ENCODE measurements at regions not wholly inside any gene's neighbourhood (a gene's known extent, or its start where the extent isn't known, plus 50 kb on each side); places are given as distances from the start of the nearest gene placed in this dataset.
"Not testable (repeated sequence)": the region's sequence is repeated elsewhere in the genome, so short reads cannot be mapped to it uniquely, and the experiment has no call there.

- Mint-ChIP-seq H3K4me1 (ENCODE audit: low read depth) (no peaks in the 10 kb centered on the region), H3K27me3 (ENCODE audit: low read depth) (no peaks in the 10 kb centered on the region), H3K36me3 (ENCODE audit: insufficient read depth) (no peaks in the 10 kb centered on the region), H3K9me3 (peaks cover 5% of the 10 kb centered on the region), H3K4me3 (no peak overlapping the region)
- ATAC-seq: no peak
- DNase-seq: no peak
These were observed 426.0 kb upstream of the PMFBP1 start for GRCh38 chr16:72597938-72598337.

GRCh38 chr16:72596373-72596772 is 424.4 kb upstream of the PMFBP1 start:
- no peak for DNase-seq
- Mint-ChIP-seq H3K4me1 (ENCODE audit: low read depth) (no peaks in the 10 kb centered on the region), H3K4me3 (no peak overlapping the region), H3K9me3 (peaks cover 5% of the 10 kb centered on the region), H3K27me3 (ENCODE audit: low read depth) (no peaks in the 10 kb centered on the region), H3K36me3 (ENCODE audit: insufficient read depth) (no peaks in the 10 kb centered on the region)
- no peak for ATAC-seq

DNA sequence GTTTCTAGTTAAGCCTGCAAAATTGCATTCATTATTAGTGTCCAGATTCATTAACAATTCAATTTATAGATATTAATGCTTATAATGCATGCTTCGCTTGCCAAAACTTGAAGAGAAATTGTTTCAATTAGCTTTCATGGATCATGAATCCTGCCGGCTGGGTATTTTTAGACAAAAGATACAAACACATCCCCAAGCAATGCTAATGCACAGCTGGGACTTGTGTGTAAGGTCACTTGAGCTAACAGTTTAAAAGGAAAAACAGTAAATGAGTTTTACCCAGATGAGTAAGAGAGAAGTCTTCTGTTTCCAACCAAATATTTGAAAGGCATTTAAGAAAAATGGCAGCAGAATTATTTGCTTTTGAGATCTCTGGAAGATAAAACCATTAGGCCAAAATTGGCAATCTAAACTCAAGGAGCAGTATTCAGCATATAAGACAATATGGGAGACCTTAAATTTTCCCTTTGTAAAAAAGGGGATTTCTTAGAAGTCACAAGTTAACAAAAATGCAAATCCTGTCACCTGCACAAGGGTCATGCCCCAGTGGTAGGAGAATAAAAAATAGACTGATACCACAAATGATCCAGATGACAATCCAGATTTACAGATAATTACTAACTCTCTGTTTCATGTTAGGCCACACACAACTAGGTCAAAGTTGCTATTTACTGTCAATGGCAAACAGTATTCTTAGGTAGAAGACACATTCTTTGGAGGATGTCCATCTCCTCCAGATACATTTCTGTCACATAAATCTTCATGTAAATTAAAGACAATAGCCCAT is 418.4 kb upstream of the PMFBP1 start:
- Mint-ChIP-seq H3K36me3 (ENCODE audit: insufficient read depth) (no peaks in the 10 kb centered on the region), H3K4me1 (ENCODE audit: low read depth) (no peaks in the 10 kb centered on the region), H3K9me3 (no peaks in the 10 kb centered on the region), H3K4me3 (no peak overlapping the region), H3K27me3 (ENCODE audit: low read depth) (no peaks in the 10 kb centered on the region)
- ATAC-seq: no peak
- DNase-seq: no peak

GRCh38 chr16:72588551-72588950 is 416.6 kb upstream of the PMFBP1 start:
- Mint-ChIP-seq H3K4me3 (no peak overlapping the region), H3K4me1 (ENCODE audit: low read depth) (no peaks in the 10 kb centered on the region), H3K36me3 (ENCODE audit: insufficient read depth) (no peaks in the 10 kb centered on the region), H3K27me3 (ENCODE audit: low read depth) (no peaks in the 10 kb centered on the region), H3K9me3 (no peaks in the 10 kb centered on the region)
- DNase-seq (no peak), ATAC-seq (no peak)

DNA sequence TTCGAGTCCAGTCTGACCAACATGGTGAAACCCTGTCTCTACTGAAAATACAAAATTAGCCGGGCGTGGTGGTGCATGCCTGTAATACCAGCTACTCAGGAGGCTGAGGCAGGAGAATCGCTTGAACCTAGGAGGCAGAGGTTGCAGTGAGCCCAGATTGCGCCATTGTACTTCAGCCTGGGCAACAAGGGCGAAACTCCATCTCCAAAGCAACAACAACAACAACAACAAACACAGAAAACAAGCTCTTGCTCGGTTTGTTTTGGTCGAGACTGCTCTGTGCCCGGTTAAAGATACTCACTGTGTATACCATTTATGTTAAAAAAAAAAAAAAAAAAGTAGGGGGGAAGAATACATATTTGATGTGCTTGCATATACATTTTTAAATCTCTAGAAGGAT is 406.1 kb upstream of the PMFBP1 start:
- not testable (repeated sequence) for ATAC-seq; DNase-seq; H3K4me1 Mint-ChIP-seq (ENCODE audit: low read depth); H3K4me3 Mint-ChIP-seq; H3K36me3 Mint-ChIP-seq (ENCODE audit: insufficient read depth); H3K27me3 Mint-ChIP-seq (ENCODE audit: low read depth); H3K9me3 Mint-ChIP-seq

GRCh38 chr16:72576189-72576588 is 404.2 kb upstream of the PMFBP1 start:
- H3K36me3 Mint-ChIP-seq (ENCODE audit: insufficient read depth): no peaks in the 10 kb centered on the region
- DNase-seq: no peak
- H3K27me3 Mint-ChIP-seq (ENCODE audit: low read depth): no peaks in the 10 kb centered on the region

GRCh38 chr16:72569677-72570076 is 397.7 kb upstream of the PMFBP1 start:
- DNase-seq (no peak), ATAC-seq (no peak)
- H3K9me3 Mint-ChIP-seq: no peaks in the 10 kb centered on the region
- H3K4me3 Mint-ChIP-seq: no peak overlapping the region
- H3K27me3 Mint-ChIP-seq (ENCODE audit: low read depth): no peaks in the 10 kb centered on the region
- H3K4me1 Mint-ChIP-seq (ENCODE audit: low read depth): no peaks in the 10 kb centered on the region
- no peaks in the 10 kb centered on the region for H3K36me3 Mint-ChIP-seq (ENCODE audit: insufficient read depth)

More at GRCh38 chr16:72576189-72576588, 404.2 kb upstream of the PMFBP1 start:
- no peak overlapping the region for H3K4me3 Mint-ChIP-seq
- H3K4me1 Mint-ChIP-seq (ENCODE audit: low read depth): no peaks in the 10 kb centered on the region
- no peak for ATAC-seq
- H3K9me3 Mint-ChIP-seq: no peaks in the 10 kb centered on the region

DNA sequence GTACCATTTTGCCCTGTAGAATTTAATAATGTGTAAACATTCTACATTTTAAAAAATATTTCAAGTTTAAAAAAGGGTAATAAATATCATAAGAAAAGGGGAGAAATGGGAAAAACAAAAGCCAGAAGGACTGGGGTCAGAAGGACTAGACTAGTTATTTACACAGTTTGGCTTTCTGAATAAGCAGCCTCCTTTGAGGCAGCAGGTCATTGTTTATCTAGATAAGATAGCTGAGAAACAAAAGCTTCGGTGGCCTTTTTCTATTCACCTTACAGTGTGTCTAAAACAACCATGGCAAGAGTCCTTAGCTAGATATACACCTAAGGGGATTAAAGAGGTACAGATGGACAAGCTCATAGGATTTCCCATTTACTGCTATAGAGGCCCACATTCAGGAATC is 396.5 kb upstream of the PMFBP1 start:
- DNase-seq: no peak
- Mint-ChIP-seq H3K36me3 (ENCODE audit: insufficient read depth) (no peaks in the 10 kb centered on the region), H3K9me3 (no peaks in the 10 kb centered on the region), H3K4me1 (ENCODE audit: low read depth) (no peaks in the 10 kb centered on the region), H3K27me3 (ENCODE audit: low read depth) (no peaks in the 10 kb centered on the region), H3K4me3 (no peak overlapping the region)
- no peak for ATAC-seq

- H3K9me3 Mint-ChIP-seq: no peaks in the 10 kb centered on the region
- no peaks in the 10 kb centered on the region for H3K36me3 Mint-ChIP-seq (ENCODE audit: insufficient read depth)
- DNase-seq: no peak
- no peak for ATAC-seq
- no peaks in the 10 kb centered on the region for H3K4me1 Mint-ChIP-seq (ENCODE audit: low read depth)
- no peak overlapping the region for H3K4me3 Mint-ChIP-seq
- no peaks in the 10 kb centered on the region for H3K27me3 Mint-ChIP-seq (ENCODE audit: low read depth)
These were observed 394.2 kb upstream of the PMFBP1 start for GRCh38 chr16:72566174-72566573.

- Mint-ChIP-seq H3K27me3 (ENCODE audit: low read depth) (no peaks in the 10 kb centered on the region), H3K9me3 (no peaks in the 10 kb centered on the region), H3K36me3 (ENCODE audit: insufficient read depth) (no peaks in the 10 kb centered on the region), H3K4me1 (ENCODE audit: low read depth) (no peaks in the 10 kb centered on the region), H3K4me3 (no peak overlapping the region)
- DNase-seq: no peak
- no peak for ATAC-seq
These were observed 393.2 kb upstream of the PMFBP1 start for GRCh38 chr16:72565106-72565505.

DNA sequence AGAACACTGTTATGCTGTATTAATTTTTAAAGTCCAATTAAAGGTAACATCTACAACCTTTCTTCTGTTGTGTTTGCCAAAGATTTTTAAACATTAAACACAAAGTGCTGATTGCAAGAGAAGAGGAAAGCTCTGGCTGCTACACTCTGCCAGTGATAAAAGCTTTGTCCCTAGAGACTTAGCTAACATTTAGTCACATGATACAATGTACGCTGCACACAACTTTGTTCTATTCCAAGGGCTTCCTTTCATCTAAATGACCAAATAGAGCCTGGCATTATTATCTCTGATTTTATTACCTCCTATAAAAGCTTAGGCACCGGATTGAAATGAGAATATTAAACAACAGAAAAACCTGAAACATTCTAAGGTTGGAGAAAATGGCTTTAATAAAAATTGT is 388.7 kb upstream of the PMFBP1 start:
- Mint-ChIP-seq H3K36me3 (ENCODE audit: insufficient read depth) (no peaks in the 10 kb centered on the region), H3K4me3 (no peak overlapping the region), H3K9me3 (no peaks in the 10 kb centered on the region), H3K27me3 (ENCODE audit: low read depth) (no peaks in the 10 kb centered on the region), H3K4me1 (ENCODE audit: low read depth) (no peaks in the 10 kb centered on the region)
- ATAC-seq (no peak), DNase-seq (no peak)

- no peak for ATAC-seq
- Mint-ChIP-seq H3K36me3 (ENCODE audit: insufficient read depth) (no peaks in the 10 kb centered on the region), H3K4me3 (no peak overlapping the region), H3K4me1 (ENCODE audit: low read depth) (no peaks in the 10 kb centered on the region), H3K9me3 (no peaks in the 10 kb centered on the region), H3K27me3 (ENCODE audit: low read depth) (no peaks in the 10 kb centered on the region)
- no peak for DNase-seq
These were observed 386.5 kb upstream of the PMFBP1 start for GRCh38 chr16:72558501-72558900.

DNA sequence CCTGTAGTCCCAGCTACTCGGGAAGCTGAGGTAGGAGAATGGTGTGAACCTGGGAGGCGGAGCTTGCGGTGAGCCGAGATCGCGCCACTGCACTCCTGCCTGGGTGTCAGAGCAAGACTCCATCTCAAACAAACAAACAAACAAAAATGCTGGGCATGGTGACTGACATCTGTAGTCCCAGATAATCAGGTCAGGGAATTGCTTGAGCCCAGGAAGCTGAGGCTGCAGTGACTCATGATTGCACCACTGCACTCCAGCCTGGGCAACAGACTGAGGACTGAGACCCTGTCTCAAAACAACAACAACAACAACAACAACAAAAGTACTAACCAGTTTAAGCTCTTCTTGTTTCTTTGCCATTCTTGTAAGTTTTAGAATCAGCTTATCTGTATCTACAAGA is 383.0 kb upstream of the PMFBP1 start:
- no peaks in the 10 kb centered on the region for H3K27me3 Mint-ChIP-seq (ENCODE audit: low read depth)
- no peaks in the 10 kb centered on the region for H3K36me3 Mint-ChIP-seq (ENCODE audit: insufficient read depth)
- H3K4me1 Mint-ChIP-seq (ENCODE audit: low read depth): no peaks in the 10 kb centered on the region
- ATAC-seq: no peak
- no peak for DNase-seq
- peaks cover 8% of the 10 kb centered on the region for H3K9me3 Mint-ChIP-seq
- H3K4me3 Mint-ChIP-seq: no peak overlapping the region

- no peak overlapping the region for H3K4me3 Mint-ChIP-seq
- no peaks in the 10 kb centered on the region for H3K4me1 Mint-ChIP-seq (ENCODE audit: low read depth)
- H3K36me3 Mint-ChIP-seq (ENCODE audit: insufficient read depth): no peaks in the 10 kb centered on the region
- ATAC-seq: no peak
- H3K9me3 Mint-ChIP-seq: peaks cover 12% of the 10 kb centered on the region
- H3K27me3 Mint-ChIP-seq (ENCODE audit: low read depth): no peaks in the 10 kb centered on the region
- DNase-seq: no peak
These were observed 380.7 kb upstream of the PMFBP1 start for GRCh38 chr16:72552654-72553053.

DNA sequence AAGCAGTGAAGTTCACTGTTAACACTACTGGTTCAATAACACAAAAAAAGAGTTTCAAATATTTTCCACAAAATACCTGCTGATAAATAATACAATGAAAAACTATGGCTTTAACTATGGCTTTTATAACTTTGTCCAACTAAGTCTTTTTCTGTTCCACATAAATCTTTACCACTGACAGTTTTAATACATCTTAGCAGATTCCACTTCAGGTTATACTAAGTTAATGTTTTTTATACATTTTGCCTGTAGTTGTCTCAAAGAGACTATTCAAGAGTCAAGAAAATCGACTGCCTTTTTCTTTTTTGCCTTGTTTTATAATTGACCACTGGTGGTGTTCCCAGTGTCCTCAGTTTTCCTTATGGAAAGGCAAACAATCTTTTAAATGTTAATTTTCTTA is 379.7 kb upstream of the PMFBP1 start:
- peaks cover 15% of the 10 kb centered on the region for H3K9me3 Mint-ChIP-seq
- H3K4me3 Mint-ChIP-seq: no peak overlapping the region
- ATAC-seq (no peak), DNase-seq (no peak)
- H3K27me3 Mint-ChIP-seq (ENCODE audit: low read depth): no peaks in the 10 kb centered on the region
- no peaks in the 10 kb centered on the region for H3K4me1 Mint-ChIP-seq (ENCODE audit: low read depth)
- H3K36me3 Mint-ChIP-seq (ENCODE audit: insufficient read depth): no peaks in the 10 kb centered on the region

All from activated T-cell treated with anti-CD3 and anti-CD28 coated beads, Interleukin-2, amount 50 U/mL, for 4 hours (primary cell).